ENCODE measurements at regions not wholly inside any gene's neighbourhood (a gene's known extent, or its start where the extent isn't known, plus 50 kb on each side); places are given as distances from the start of the nearest gene placed in this dataset.

DNA sequence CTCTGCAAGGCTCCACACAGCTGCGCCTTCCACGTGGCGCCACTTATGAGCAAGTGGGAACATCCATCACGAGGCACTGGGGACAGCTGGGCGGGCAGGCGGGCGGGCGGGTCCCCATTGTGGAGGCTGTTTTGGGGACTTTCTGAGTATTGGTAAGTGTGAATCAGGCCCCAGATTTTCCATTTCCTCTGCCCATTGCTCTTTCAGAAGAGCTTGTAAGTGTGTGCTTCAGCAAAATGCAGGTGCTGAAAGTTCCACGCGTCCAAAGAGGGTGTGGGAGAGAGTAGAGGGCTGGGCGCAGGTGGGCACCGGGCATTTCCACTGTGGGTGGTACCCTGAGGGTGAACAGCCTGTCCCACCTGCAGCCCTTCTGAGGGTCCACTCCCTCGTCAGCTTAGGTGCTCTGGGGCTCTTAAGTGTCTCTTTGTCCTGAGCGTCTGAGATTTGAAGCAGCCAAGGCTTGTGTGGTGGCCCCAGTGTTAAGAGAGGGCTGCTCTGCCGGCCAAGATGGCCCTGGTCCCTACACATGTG, 177.1 kb downstream of the RPLP1 start:
- Mint-ChIP-seq H3K9me3 (peaks cover 2% of the 10 kb centered on the region), H3K36me3 (ENCODE audit: low read depth) (no peaks in the 10 kb centered on the region), H3K4me3 (no peak overlapping the region), H3K27ac (ENCODE audit: unreplicated experiment) (no peak overlapping the region), H3K27me3 (ENCODE audit: low read depth) (peaks cover 18% of the 10 kb centered on the region), H3K4me1 (no peaks in the 10 kb centered on the region)
- DNase-seq (ENCODE audit: low read depth, low spot score) = no peak
- TF ChIP-seq, protein P1, sequence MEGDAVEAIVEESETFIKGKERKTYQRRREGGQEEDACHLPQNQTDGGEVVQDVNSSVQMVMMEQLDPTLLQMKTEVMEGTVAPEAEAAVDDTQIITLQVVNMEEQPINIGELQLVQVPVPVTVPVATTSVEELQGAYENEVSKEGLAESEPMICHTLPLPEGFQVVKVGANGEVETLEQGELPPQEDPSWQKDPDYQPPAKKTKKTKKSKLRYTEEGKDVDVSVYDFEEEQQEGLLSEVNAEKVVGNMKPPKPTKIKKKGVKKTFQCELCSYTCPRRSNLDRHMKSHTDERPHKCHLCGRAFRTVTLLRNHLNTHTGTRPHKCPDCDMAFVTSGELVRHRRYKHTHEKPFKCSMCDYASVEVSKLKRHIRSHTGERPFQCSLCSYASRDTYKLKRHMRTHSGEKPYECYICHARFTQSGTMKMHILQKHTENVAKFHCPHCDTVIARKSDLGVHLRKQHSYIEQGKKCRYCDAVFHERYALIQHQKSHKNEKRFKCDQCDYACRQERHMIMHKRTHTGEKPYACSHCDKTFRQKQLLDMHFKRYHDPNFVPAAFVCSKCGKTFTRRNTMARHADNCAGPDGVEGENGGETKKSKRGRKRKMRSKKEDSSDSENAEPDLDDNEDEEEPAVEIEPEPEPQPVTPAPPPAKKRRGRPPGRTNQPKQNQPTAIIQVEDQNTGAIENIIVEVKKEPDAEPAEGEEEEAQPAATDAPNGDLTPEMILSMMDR (conservative IDR thresholded peaks at IDR 0.05) = no peak

DNA sequence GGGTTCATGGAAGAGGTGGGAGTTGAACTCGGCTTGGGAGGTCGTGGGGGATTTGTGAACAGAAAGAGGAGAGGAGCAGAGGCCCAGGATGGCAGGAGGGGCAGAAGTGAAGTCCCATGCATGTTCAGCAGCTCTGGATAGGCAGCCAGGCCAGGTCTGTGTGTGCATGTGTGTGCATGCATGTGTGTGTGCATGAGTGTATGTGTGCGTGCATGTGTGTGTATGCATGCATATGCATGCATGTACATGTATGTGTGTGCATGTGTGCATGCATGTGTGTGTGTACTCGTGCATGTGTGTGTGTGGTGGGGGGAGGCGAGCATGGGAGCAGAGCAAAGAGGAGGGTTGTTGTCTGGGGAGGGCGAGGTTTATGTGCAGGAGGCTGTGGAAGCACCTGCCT, 178.4 kb downstream of the RPLP1 start:
- DNase-seq (ENCODE audit: low read depth, low spot score) = no peak
- Mint-ChIP-seq H3K4me1 (no peaks in the 10 kb centered on the region), H3K9me3 (peaks cover 6% of the 10 kb centered on the region), H3K4me3 (no peak overlapping the region), H3K27me3 (ENCODE audit: low read depth) (peaks cover 18% of the 10 kb centered on the region), H3K27ac (ENCODE audit: unreplicated experiment) (no peak overlapping the region), H3K36me3 (ENCODE audit: low read depth) (no peaks in the 10 kb centered on the region)
- TF ChIP-seq, protein P1 (conservative IDR thresholded peaks at IDR 0.05) = no peak

DNA sequence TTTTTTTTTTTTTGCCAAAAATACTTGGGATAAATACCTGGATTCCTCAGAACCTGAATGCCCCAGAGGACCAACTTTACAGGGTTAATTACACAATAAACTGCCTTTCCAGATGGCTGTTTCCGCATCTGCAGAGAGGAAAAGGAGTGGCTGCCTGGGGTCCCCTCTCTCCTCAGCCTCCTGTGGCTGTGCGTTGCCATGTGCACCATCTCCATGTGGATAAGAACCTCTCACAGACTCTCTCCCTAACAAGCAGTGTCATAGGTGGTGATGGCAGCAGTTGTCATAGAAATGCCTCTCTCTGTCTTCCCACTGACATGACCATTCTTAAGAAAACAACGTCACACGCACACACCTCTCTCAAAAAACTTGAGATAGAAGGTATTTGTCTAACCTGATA, 179.4 kb downstream of the RPLP1 start:
- peaks cover 6% of the 10 kb centered on the region for H3K9me3 Mint-ChIP-seq
- DNase-seq (ENCODE audit: low read depth, low spot score) = no peak
- no peaks in the 10 kb centered on the region for H3K4me1 Mint-ChIP-seq
- TF ChIP-seq, protein P1 (conservative IDR thresholded peaks at IDR 0.05) = no peak
- H3K4me3 Mint-ChIP-seq = no peak overlapping the region
- no peak overlapping the region for H3K27ac Mint-ChIP-seq (ENCODE audit: unreplicated experiment)
- no peaks in the 10 kb centered on the region for H3K36me3 Mint-ChIP-seq (ENCODE audit: low read depth)
- peaks cover 18% of the 10 kb centered on the region for H3K27me3 Mint-ChIP-seq (ENCODE audit: low read depth)

DNA sequence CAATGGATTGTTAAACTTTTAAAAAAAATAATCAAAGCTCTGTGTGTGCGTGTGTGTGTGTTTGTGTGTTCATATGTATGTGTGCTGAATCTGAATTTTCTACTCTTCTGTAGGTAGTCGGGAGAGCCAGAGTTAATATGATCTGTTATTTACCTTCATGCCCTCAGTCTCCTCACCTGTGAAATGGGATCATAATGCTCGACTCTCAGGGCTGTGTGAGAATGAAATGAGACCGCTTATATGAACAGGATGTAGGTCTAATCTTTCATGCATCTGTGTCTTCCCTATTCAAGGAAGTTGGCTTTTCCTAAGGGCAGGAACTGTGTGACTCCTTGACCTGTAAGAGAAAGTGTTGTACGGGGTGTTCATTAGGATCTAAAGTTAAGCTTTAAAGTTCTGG, 182.2 kb downstream of the RPLP1 start:
- DNase-seq (ENCODE audit: low read depth, low spot score) = no peak
- TF ChIP-seq, protein P1 (conservative IDR thresholded peaks at IDR 0.05) = no peak
- no peaks in the 10 kb centered on the region for H3K4me1 Mint-ChIP-seq
- H3K4me3 Mint-ChIP-seq = no peak overlapping the region
- H3K36me3 Mint-ChIP-seq (ENCODE audit: low read depth) = no peaks in the 10 kb centered on the region
- H3K9me3 Mint-ChIP-seq = peaks cover 10% of the 10 kb centered on the region
- peaks cover 18% of the 10 kb centered on the region for H3K27me3 Mint-ChIP-seq (ENCODE audit: low read depth)
- H3K27ac Mint-ChIP-seq (ENCODE audit: unreplicated experiment) = no peak overlapping the region

DNA sequence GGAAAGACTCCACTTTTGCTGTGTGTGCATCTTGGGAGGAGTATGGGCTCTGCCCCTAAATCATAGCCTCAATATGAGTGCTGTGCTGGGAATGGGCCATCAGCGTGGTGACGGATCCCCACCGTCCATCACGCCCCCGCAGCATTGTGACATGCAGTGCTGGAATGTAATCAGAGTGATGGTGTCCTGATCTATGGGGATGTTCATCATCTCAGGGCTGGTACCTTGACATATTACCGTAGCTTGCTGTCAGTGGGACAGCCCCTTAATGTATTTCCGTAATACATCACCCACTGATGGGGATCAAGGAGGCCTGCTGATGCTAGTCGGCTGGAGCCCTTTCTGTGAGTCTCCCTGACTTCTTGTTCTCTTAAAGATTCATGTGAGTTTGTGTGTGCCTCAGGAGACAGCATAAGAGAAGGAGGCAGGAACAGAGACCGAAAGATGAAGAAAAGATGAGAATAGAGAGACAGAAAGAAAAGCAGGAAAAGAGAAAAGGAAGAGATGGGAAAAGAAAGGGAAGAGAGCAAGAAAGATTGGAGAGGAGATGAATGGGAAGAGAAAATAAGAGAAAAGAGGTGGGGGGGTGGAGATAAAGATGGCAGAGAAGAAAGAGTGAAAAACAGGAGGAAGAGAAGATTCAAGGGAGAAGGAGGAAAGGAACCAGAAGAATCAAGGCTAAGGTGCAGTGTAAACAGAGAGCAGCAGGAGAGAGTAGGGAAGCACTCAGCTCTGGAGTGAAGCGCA, 183.7 kb downstream of the RPLP1 start:
- no peak overlapping the region for H3K27ac Mint-ChIP-seq (ENCODE audit: unreplicated experiment)
- no peak for DNase-seq (ENCODE audit: low read depth, low spot score)
- TF ChIP-seq, protein P1 (conservative IDR thresholded peaks at IDR 0.05) = no peak
- no peaks in the 10 kb centered on the region for H3K36me3 Mint-ChIP-seq (ENCODE audit: low read depth)
- H3K27me3 Mint-ChIP-seq (ENCODE audit: low read depth) = peaks cover 15% of the 10 kb centered on the region
- peaks cover 20% of the 10 kb centered on the region for H3K9me3 Mint-ChIP-seq
- H3K4me1 Mint-ChIP-seq = no peaks in the 10 kb centered on the region
- no peak overlapping the region for H3K4me3 Mint-ChIP-seq
